HG03135 (cell line): ENCODE measurements at regions not wholly inside any gene's neighbourhood (a gene's known extent, or its start where the extent isn't known, plus 50 kb on each side); places are given as distances from the start of the nearest gene placed in this dataset.

Experiments
- ATAC-seq: cut with Tn5 transposase; IDR thresholded peaks from one replicate; pipeline ENCODE4 v1.9.1; 2021; ENCODE audit warnings: mild to moderate bottlenecking, moderate library complexity; ENCODE audit not compliant: unreplicated experiment

- ATAC-seq: no peak
Observed at GRCh38 chr1:55505326-55505725, 290.2 kb upstream of the USP24 start.

DNA sequence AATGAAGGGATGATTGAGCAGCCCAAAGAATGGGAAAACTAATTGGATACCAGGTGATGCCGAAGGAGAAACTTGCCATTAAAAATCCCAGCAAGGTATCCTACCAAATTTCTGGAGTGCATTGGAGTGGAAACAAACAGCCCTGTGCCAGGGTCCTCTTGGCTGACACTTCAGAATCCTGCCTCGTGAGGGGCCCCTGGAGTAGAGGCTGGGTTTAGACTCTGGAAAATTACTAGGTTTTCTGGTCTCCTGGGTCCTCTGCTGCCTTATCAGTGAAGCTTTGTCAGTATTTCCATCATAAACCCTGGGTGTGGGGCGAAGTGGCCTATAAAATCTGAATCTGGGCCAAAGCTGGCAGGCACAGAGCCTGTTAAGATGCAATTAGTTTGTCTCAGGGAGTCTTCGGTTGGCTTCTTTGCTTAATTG, 289.2 kb upstream of the USP24 start:
- ATAC-seq: no peak

- ATAC-seq: no peak
Observed at GRCh38 chr1:55503663-55504305, 288.6 kb upstream of the USP24 start.

GRCh38 chr1:55500601-55501000, 285.4 kb upstream of the USP24 start:
- ATAC-seq: no peak

GRCh38 chr1:55490547-55490946, 275.4 kb upstream of the USP24 start:
- no peak for ATAC-seq

GRCh38 chr1:55484173-55484572, 269.0 kb upstream of the USP24 start:
- ATAC-seq: no peak

DNA sequence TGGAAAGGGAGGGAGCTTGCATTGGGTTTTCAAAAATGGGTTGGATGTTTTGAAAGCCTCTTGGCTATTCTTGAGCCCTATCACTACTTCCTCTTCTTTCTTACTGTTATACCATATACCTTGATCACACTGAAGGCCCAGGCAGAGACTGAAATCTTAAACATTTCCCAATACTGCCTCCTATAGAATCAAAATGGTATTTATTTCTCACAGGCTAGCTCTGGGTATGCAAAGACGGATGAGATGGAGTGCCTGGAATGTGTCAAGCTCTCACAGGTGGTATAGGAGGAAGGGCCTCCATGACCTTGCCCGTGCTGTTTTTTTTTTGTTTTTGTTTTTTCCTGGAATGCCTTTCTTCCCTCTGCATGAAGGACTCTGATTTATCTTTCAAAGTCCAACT, 268.4 kb upstream of the USP24 start:
- ATAC-seq: no peak

GRCh38 chr1:55481634-55482033, 266.5 kb upstream of the USP24 start:
- ATAC-seq: no peak

DNA sequence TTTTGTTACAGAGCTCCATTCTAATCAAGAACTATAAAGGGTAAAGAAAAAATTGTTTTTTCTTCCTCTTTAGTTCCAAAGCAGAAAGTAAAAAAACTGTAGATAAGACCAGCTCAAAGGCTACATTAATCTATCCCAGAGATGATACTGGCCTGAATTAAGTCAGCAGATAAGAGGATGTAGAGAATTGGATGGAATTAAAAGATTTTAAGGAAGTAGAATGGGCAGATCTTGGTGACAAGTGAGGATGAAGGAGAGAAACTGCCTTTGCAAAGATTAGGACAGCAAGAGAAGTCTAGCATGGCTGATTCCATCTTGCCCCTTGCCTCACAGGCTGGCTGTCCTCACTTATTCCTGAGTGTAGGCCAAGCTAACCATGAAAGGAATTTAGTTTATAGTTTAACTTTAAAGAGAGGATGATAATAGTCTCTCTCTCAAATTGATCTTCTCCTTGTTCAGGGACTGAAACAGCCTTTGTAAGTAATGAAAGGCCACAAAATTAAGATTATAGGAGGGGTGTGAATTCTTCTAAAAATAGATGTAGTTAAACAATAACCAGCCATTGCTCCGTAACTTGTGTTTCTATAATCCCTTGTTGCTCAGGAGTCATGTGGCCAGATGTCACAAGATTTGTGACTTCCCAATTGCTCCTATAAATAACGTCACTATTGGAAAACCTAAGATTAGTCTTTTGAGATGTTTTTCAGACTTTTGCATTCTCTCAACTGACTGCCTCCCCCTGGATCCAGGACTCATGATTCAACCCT, 265.0 kb upstream of the USP24 start:
- ATAC-seq: no peak

GRCh38 chr1:55478742-55479141, 263.6 kb upstream of the USP24 start:
- no peak for ATAC-seq

- no peak for ATAC-seq
Observed at GRCh38 chr1:55477953-55478352, 262.8 kb upstream of the USP24 start.

DNA sequence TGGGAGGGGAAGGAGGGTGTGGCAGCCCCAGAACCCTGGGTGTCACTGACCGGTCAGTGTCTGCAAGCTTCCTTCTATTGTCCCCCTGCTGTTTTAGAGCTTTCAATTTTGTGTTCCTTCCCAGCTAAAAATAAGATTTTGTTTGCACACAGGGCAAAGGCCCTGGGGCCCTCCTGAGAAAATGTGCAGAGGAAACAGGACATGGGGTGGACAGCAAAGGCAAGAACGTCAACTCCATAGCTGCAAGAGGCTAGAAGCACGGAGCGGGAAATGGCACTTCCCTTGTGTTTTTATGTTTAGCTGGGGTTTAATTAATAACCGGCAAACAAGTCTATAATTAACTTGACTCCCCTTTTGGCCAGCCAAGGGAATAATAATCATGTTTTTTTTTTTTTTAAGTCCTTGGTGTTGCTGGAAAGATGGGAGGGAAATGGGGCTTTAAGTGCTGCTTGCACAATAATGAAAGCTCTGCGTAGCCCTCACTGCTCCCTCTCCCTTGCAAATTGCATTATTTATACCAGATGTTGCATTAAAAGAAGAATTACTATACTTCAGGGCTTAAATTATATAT, 261.4 kb upstream of the USP24 start:
- ATAC-seq: no peak

DNA sequence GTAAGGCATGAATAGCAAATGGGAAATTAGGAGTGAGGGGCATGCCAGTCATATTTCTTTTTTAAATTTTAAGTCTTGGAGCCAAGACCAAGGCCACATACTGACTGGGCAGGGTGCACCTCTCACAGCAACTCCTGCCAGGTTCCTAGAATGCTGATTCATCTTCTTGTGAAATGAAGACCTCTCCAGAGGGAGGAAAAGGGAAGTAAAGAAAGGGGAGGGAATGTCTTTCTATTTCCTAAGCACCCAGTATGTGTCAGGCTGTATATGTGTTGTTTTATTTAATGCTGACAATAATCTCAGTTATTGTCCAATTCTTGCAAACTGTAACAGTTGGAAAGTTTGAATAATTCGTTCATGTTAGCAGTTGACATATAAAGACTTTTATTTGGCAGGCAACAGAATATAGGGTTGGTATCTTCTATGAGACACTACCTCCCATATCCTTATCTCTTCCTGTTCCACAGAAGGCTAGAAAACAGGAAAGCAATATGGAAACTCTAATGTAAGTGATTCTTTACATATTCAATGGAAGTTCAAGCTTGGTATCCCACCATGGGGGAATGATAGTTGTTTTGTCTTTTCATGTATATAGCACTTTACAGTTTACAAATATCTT, 259.1 kb upstream of the USP24 start:
- ATAC-seq: no peak

GRCh38 chr1:55473661-55474060, 258.5 kb upstream of the USP24 start:
- ATAC-seq: no peak

GRCh38 chr1:55472784-55473183, 257.6 kb upstream of the USP24 start:
- ATAC-seq: no peak

- ATAC-seq: no peak
Observed at GRCh38 chr1:55472115-55472514, 257.0 kb upstream of the USP24 start.

- no peak for ATAC-seq
Observed at GRCh38 chr1:55468142-55468795, 253.1 kb upstream of the USP24 start.

GRCh38 chr1:55466921-55467320, 251.8 kb upstream of the USP24 start:
- no peak for ATAC-seq

DNA sequence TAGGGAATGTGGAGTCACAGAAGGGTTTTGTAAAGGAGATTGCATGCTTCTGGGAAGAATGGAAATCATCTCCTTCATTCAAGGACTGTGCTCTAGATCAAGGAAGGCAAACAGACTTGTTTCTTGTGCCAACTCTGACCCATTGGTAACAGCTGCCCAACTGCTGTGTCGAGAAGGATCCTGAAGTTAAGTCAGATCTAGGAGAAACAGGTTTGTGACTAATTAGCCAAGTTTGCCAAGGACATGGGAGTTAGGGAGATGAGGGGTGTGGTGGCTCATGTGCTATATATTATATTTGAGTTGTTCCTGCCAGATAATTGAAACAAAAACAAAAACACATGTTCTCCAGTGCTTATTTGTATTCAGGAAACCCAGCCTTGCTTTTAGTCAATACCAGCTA, 251.2 kb upstream of the USP24 start:
- no peak for ATAC-seq

- ATAC-seq: no peak
Observed at GRCh38 chr1:55464550-55464949, 249.4 kb upstream of the USP24 start.

DNA sequence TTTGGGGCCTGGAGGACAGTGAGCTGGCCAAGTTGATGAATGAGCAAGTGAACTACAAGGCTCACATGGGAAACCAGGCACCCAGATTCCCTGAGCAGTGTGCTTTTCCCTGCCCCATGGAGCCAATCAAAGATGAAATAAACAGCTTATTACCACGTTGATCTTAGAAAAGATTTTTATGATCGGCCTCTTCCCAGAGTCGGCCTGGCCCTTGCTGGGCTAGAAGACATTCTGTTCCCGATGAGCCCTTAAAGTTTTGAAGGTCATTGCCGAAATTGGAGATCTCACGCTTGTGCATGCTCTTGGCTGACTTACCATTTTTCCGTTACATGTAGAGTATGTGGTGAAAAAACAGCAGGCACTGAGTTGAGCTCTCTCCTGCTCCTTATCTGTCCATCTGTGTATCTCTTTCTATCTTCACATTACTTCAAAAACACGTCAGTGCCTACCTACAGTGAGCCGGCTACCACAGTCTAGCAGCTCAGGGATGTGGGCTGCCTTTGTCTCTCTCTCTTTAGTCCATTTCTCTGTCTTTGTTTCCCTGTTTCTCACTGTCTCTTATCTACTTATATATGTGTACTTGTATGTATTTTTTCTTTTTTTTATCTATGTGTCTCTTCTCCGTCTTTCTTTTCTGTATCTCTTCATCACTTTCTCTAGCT, 248.8 kb upstream of the USP24 start:
- no peak for ATAC-seq
